ENCODE measurements at regions not wholly inside any gene's neighbourhood (a gene's known extent, or its start where the extent isn't known, plus 50 kb on each side); places are given as distances from the start of the nearest gene placed in this dataset.
A peak's percentile ranks its signal among the peaks of the same experiment; 100 is the strongest.

DNA sequence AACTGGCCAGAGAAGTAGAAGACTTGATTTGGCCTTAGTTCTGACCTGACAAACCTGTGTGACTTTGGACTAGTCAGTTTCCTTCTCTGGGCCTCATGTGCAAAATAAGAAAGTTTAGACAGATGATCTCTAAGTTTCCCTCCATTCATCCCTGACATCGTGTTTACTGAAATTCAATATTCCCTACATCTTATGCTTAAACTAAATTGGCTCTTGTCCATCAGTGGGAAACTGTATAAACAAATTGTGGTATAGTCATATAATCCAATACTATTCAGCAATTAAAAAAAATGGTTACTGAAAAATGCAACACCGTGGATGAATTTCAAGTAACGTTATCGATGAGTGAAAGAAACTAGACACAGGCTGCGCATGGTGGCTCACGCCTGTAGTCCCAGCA lies 64.4 kb upstream of the HRH1 start:
- ATAC-seq (no peak), DNase-seq (no peak)

DNA sequence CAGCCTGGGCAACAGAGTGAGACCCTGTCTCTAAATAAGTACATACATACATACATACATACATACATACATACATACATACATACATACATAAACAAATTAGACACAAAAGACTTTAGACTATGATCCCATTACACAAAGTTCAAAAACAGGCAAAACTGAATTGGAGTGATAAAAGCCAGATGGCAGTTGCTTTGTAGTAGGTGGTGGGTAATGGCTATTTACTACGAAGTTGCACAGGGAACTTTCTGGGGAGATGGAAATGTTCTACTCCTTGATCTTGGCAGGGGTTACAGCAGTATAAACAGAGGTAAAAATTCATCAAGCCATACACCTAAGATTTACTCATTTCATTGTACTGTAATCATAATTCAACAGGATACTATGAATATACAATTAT lies 63.7 kb upstream of the HRH1 start:
- ATAC-seq: no peak
- no peak for DNase-seq

DNA sequence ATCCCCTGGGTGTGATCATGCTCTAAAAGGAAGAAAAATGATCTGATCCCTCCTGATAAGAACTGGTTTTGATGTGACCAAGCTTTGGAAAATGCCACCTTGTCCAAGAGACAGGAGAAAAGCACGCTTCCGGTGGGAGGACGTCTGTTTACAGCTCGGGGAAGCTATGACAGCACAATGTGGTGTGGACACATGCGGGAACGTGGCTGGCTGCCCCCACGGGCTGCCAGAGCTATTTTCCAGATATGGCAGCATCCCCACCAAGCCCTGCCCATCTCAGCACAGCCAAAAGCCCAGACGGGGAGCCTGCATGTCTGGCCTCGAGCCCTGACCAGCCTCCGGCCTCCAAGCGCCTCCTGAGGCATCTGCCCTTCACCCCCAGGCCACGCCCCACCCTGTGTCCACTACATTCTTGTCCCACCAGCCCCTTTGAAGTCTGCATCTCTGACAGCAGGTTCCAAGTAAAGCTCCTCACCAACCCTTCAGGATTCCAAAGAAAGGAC lies 63.2 kb upstream of the HRH1 start:
- ATAC-seq: no peak
- DNase-seq: no peak

DNA sequence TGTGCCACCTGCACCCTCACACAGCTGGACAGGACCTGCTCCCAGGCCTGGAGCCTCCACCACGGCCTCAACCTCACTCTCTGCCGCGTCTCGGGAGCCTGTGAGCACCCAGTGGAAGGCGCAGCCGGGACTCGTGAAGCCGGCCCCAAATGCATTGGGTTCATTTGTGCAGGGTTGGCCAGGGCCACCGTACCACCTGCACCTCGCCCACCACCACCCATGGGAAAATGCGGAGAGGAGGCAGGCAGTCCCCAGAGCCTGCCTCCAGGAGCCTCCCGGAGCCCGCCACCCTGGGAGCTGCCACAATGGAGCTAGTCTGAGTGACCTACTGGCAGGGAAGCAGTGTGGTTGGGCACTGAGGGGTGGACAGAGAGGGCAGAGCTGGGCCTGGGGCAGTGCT lies 62.5 kb upstream of the HRH1 start:
- no peak for ATAC-seq
- DNase-seq: no peak

DNA sequence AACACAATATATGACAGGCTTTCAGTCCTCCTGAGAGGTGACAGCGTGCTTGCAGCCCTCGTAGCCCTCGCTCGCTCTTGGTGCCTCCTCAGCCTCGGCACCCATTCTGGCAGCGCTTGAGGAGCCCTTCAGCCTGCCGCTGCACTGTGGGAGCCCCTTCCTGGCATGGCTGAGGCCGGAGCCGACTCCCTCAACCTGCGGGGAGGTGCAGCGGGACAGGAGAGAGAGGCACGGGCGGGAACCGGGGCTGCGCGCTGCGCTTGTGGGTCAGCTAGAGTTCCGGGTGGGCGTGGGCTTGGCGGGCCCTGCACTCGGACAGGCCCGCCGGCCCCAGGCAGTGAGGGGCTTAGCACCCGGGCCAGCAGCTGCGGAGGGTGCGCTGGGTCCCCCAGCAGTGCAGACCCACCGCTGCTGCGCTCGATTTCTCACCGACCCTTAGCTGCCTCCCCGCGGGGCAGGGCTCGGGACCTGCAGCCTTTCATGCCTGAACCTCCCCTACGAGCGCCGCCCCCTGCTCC lies 60.4 kb upstream of the HRH1 start:
- DNase-seq (no peak), ATAC-seq (no peak)

DNA sequence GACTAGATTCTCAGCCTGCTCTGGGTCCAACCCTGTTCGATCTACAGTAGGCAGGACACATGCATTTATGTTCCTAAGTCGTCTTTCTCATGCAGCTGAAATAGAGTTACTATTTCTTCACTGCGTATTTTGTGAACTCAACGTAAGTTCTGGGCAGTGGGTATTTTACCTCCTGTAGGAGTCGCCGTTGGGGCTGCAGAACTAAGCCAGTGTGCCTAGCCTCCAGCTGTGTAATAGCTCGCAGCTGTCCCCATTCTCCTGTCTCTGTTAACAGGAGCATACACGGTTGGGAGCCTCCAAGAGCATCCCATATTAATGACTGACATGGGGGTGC lies 58.4 kb upstream of the HRH1 start:
- DNase-seq: no peak
- ATAC-seq: no peak

DNA sequence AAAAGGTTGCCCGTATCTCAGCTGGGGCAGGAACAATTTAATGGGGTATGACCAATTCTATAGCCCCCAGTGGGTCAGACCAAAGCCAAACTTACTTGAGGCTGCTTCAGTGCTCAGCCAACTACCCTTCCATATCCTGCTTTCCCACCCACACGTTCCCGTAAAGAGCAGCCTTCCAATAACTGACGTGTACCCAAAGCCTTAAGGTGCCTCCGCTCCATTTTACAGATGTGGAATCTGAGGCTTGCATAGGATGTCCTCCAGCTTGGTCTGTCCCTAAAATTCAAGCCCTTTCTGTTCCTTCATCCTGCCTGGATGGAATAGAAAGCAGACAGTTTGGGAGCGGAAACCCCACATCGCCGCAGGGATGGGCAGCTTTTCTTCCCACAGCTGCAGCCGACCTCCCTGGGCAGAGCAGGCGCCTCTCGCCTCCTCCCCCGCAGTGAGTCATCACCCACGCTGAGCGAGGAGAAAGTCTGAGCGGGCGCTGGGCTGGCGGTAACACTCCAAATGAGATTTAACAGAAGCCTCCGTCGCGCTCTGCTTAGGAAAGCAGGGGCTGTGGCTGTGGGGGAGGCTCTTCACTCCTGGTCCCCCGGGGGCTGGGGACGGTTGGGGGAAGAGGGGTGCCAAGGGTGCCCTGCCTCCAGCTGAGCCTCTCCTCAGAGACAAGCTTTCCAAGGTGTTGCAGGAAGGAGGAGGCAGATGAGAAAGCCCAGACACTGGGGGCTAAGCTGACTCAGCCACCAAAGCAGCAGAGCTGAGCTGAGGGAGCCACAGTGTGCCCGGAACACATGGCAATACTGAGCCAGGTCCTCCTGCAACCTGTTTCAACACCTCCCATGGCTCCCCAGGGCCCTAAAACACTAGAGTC lies 57.8 kb upstream of the HRH1 start:
- peak; percentile 91 for ATAC-seq

DNA sequence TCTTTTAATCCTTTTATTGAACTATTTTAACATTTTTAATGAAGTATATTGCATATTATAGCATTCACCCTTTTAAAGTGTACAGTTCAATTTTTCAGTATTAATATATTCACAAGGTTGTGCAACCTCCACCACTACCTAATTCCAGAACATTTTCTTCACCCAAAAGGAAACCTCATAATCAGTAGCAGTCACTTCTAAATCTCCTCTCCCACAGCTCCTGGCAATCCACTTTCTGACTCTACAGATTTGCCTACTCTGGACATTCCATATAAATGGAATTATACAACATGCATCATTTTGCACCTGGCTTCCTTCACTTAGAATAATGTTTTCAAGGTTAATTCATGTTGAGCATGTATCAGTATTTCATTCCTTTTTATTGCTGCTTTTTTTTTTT lies 55.0 kb upstream of the HRH1 start:
- ATAC-seq: no peak
- no peak for DNase-seq

More for the DNA sequence above, 57.8 kb upstream of the HRH1 start:
- peak; percentile 82 for DNase-seq
